ENCODE measurements at regions not wholly inside any gene's neighbourhood (a gene's known extent, or its start where the extent isn't known, plus 50 kb on each side); places are given as distances from the start of the nearest gene placed in this dataset.

DNA sequence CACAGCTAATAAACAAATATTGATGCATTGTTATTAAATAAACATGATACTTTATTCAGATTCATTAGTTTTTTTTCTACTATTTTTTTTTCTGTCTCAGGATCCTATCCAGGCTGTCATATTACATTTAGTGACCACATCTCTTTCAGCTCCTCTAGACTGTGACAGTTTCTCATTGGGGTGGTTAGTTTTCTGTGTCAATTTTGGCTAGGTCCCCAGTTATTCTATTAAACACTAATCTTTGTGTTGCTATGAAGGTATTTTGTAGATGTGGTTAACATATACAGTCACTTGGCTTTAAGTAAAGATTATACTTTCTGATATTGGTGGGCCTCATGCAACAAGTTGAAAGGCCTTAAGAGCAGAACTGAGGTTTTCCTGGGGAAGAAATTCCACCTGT is 563.0 kb downstream of the LRRC70 start:
- TF ChIP-seq, protein P1, sequence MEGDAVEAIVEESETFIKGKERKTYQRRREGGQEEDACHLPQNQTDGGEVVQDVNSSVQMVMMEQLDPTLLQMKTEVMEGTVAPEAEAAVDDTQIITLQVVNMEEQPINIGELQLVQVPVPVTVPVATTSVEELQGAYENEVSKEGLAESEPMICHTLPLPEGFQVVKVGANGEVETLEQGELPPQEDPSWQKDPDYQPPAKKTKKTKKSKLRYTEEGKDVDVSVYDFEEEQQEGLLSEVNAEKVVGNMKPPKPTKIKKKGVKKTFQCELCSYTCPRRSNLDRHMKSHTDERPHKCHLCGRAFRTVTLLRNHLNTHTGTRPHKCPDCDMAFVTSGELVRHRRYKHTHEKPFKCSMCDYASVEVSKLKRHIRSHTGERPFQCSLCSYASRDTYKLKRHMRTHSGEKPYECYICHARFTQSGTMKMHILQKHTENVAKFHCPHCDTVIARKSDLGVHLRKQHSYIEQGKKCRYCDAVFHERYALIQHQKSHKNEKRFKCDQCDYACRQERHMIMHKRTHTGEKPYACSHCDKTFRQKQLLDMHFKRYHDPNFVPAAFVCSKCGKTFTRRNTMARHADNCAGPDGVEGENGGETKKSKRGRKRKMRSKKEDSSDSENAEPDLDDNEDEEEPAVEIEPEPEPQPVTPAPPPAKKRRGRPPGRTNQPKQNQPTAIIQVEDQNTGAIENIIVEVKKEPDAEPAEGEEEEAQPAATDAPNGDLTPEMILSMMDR (IDR thresholded peaks at IDR 0.05) = no peak
- no peak for TF ChIP-seq POLR2A (IDR thresholded peaks at IDR 0.05)
